Hematopoietic multipotent progenitor cell treated with erythropoietin and hydrocortisone succinate and interleukin-3 and kit ligand, for 15 days (in vitro differentiated cells): ENCODE measurements at regions not wholly inside any gene's neighbourhood (a gene's known extent, or its start where the extent isn't known, plus 50 kb on each side); places are given as distances from the start of the nearest gene placed in this dataset.

ENCODE experiments used
- DNase-seq: peaks from one replicate; pipeline ENCODE4 v3.0.0-alpha.2; 2015; ENCODE audit warnings: low spot score

- no peak for DNase-seq
Measured at GRCh38 chr18:78363556-78364387, 615.8 kb upstream of the SALL3 start.

DNA sequence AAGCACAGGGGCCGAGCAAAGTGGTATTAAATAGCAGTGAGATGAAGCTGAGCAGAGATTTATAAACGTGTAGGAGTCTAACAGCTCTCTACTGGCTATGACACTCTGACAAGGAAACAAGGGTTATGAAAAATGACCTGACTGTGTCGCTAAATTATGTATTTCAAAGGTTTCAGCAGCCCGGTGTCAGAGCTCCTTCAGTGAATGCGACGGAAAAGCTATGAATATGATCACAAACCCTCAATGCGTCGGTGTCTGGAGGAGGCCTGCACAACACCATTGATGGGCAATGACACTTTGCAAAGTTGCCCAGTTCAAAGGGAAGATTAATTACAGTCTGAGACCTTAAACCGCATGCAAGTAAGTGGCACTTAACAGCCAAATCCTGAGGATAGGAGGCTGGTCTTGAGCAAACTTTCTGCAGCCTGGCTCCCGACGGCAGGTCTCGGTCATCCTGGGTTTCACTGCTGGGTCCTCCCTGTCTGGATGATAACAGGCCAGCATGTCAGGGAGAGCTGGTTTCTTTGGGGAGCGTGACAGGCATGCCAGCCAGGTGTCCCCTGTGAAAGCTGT lies 615.1 kb upstream of the SALL3 start:
- no peak for DNase-seq

DNA sequence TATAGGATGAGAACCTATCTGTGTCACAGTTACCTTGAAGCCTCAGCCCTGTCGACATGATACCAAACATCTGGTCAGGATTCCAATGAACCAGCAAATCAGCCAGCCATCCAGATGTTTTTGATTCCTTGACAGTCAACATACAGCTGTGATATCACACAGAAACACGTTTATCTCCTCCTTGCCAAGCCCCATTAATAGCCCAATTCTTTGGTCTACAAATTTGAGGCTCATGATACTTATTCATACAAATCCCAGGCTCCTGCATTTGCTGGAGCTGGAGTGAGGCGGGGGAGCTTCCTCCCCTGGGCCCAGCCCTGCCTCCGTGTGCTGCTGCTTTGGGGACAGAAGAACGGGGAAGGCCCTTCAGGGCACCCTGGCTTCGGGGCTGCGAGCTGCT lies 611.6 kb upstream of the SALL3 start:
- DNase-seq: no peak

DNA sequence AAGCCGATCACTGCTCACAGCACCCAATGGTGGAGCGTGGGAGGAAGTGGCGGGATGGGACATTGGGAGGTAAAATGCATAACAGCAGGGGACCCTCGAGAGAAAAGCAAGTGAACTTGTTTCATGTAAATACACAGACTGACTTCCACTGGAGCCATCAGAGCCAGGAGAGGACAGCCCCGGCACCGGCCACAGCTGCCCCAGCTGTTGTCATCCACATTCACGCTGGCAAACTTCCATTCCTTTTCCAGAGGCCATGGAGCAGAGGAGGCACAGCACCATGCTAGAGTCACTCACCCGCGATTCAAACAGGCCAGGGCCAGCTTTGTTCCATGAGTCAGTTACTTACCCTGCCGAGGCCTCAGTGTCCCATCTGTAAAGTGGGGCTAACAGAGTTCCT lies 610.9 kb upstream of the SALL3 start:
- DNase-seq: no peak

GRCh38 chr18:78376046-78376445 lies 603.6 kb upstream of the SALL3 start:
- no peak for DNase-seq

DNA sequence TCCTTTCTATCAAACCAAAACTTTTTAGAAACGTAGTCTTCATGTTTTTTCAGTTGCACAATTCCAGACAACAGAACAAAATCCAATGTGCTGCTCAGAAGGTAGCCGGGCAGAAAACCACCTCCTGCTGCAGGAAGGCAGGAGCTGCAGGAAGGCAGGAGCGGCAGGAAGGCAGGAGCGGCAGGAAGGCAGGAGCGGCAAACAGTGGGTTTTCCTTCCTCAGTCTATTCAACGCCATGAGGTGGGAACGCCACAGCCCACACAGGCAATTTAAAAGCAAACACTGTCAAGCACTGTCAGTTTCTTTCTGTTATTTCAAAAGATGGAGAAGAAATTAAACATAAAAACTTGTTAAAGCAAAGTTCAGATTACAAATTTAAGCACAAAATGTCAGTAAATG lies 601.2 kb upstream of the SALL3 start:
- no peak for DNase-seq

DNA sequence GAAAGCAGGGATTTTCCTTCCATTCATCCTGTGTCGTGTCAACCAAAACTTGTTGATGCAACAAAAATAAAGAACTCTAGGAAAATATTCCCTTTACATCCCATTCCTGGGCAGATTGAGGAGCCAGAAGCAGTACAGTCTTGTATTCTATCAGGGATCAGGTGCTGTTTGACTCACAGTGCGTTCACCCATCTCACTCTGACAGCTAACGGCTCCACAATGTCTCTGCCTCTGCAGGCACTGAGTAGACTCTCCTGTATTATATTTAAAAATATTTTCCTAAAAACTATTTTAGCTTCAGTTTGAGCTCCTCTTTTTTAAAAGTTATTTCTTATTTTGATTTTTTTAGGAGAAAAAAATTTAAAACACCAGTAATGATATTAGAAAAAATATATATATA lies 600.6 kb upstream of the SALL3 start:
- no peak for DNase-seq

DNA sequence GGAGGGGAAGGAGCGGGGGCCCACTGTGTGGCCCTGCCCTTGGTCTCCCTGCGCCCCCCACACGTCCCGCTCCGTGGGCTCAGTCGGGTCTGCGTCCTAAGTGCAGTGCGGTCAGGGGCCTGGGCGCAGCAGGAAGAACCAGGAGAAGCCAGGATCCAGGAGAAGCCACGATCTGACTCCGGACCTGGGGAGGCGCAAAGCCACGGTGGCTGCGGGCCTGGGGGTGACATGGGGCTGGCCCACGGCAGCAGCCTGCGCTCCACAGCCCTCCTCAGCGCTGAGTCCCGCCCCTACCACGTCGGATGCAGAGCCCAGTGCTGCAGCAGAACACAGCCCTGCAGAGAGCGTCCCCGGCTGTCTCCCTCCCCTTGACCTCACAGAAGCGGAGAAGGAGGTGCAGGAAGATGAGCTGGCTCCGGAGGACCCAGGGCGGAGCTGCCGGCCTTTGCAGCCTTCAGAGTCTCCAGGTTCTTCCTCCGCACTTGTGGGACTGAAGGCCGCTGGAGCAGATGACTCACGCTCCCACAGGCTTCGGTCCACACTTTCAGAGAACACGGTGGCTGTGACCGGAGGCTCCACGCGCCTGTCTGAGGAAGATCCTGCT lies 589.2 kb upstream of the SALL3 start:
- no peak for DNase-seq

GRCh38 chr18:78390952-78391348 lies 588.7 kb upstream of the SALL3 start:
- DNase-seq: no peak

- no peak for DNase-seq
Measured at GRCh38 chr18:78393086-78393862, 586.3 kb upstream of the SALL3 start.

- no peak for DNase-seq
Measured at GRCh38 chr18:78396077-78396476, 583.5 kb upstream of the SALL3 start.

DNA sequence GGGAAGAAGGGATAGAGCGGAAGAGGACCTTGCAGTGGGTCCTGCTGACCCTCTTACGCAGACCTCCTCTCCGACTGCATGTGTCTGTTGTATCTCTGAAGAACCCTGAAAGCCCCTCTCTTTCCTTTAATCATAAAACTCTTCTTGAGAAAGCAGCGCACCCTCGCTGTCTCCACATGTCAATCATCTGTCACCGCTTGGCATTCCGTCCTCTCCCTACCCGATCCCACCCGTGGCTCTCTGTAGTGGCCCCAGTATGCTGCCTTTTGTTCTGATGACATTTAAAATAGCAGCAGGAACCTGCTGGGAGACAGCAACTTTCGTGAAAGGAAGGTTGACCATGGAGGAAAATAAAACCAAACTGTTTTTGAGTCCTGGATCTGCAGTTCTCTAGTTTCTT lies 582.9 kb upstream of the SALL3 start:
- DNase-seq: no peak

DNA sequence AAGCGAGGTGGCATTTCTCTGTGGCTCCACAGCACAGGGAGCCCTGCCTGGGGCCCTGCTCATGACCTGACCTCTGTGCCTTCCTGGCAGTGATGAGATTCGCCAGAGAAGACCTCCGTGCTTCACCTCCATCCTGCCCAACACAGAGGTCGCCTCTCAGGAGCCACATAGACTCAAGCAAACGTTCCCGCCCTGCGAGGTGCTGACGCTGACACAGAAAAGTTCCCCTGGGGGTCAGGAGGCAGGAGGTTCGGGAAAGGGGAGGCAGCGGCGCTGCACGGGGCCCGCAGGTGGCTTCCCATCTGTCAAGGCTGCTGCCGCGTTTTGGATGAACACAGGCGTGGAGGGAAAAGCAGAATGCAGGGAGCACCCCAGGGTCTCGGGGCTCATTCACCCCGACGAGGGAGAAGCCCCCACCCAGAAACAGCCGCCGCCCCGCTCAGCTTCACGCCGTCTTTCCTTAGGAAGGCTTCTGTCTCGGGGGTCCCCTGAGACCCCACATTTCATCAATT lies 579.6 kb upstream of the SALL3 start:
- DNase-seq: no peak

- DNase-seq: no peak
Measured at GRCh38 chr18:78402440-78402839, 577.2 kb upstream of the SALL3 start.

GRCh38 chr18:78402966-78403365 lies 576.7 kb upstream of the SALL3 start:
- no peak for DNase-seq

DNA sequence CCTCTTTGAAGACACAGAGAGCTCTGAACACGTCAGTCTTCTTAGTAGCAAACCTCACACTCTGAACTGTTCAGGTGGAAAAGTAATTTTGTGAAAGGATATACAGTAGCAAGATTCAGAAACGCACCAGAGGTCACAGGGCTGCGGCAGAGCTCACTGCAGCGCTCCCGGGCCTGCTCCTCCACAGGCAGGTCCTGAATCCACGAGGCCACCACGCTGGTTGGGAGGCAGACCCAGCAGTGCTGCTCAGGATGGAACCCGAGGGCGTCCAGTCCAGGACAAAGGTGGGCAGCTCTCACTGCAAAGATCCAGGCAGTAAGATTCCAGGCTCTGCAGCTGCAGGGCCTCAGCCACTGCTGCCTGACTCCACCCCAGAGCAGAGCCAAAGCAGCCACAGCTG lies 576.2 kb upstream of the SALL3 start:
- no peak for DNase-seq

DNA sequence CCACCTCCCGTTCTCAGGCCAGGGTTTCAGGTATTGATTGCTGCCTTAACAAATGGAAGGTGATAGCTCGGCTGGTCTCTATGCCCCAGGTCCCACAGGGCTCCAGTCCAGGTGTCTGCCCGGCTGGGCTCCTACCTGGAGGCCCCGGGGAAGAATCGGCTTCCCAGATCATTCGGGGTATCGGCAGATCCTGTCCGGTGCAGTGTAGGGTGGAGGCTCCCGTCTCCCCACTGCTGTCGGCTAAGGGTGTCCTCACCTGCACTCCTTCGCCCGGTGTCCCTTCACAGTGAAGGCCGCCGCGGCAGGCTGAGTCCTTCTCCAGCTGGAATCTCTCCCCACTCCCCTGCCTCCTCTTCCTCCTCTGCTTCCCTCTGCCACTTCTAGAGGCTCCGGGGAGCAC lies 573.9 kb upstream of the SALL3 start:
- no peak for DNase-seq

DNA sequence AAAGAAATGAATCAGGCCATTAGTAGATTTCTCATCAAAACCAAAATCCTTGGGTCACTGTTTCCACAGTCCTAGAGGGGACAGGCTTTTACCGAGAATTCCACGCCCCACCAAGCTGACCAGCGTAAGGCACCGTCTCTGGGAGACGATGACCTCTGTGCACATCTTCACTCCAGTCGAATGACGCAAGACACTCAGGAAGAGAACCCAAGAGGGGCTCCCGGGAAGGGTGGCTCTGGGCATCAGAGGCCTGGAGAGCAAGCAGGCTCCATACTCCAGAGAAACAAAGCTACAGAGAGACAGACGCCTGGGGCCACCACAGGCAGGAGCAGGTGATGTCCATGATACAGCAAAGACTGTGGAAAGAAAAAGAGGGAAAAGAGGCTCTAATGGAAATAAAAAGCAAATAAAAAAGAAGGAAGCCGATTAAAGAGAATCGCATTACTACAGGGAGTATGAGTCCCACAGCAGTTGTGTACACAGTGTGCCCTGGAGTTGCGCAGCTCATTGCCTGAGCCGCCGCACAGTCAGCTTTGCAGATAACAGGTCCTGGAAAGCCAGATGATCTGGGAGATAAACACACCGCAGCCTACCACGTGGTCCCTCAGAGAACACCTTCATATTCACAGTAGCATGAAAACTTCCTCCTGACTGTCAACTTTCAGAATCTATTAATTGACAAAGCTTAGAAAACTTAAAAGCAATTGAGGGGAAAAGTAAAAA lies 572.7 kb upstream of the SALL3 start:
- no peak for DNase-seq

- DNase-seq: no peak
Measured at GRCh38 chr18:78407466-78407844, 572.2 kb upstream of the SALL3 start.

- no peak for DNase-seq
Measured at GRCh38 chr18:78408623-78409022, 571.0 kb upstream of the SALL3 start.

GRCh38 chr18:78410094-78410786 lies 569.4 kb upstream of the SALL3 start:
- DNase-seq: no peak
